ENCODE measurements at regions not wholly inside any gene's neighbourhood (a gene's known extent, or its start where the extent isn't known, plus 50 kb on each side); places are given as distances from the start of the nearest gene placed in this dataset.

DNA sequence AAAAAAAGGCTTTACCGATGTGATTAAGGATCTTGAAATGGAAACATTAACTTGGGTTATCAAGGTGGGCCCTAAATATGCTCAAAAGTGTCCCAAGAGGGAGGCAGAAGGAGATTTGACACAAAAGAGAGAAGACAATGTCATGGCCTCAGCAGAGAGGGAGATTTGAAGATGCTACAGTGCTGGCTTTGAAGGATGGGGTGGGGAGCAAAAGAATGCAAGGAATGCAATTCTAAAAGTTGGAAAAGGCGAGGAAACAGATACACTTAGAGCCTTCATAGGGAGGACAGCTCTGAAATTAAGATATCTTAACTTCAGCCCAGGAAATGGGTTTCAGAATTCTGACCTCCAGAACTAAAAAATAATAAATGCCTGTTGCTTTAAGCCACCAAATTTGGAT, 314.5 kb upstream of the CCDC54 start:
- TF ChIP-seq YY1 (IDR thresholded peaks at IDR 0.05; ENCODE audit: insufficient read depth, insufficient read length) (no peak), SUZ12 (IDR thresholded peaks at IDR 0.05; ENCODE audit: extremely low read depth, insufficient read depth, insufficient read length) (no peak)
